ENCODE measurements at regions not wholly inside any gene's neighbourhood (a gene's known extent, or its start where the extent isn't known, plus 50 kb on each side); places are given as distances from the start of the nearest gene placed in this dataset.
"Not testable (repeated sequence)": the region's sequence is repeated elsewhere in the genome, so short reads cannot be mapped to it uniquely, and the experiment has no call there.

GRCh38 chr12:66813137-66813892, 134.4 kb upstream of the GRIP1 start:
- H3K27ac ChIP-seq: no peak overlapping the region
- ATAC-seq (no peak), DNase-seq (no peak)
- H3K4me3 ChIP-seq: no peak overlapping the region
- no peaks in the 10 kb centered on the region for H3K27me3 ChIP-seq (ENCODE audit: low read depth)
- no peaks in the 10 kb centered on the region for H3K9me3 ChIP-seq
- no peaks in the 10 kb centered on the region for H3K4me1 ChIP-seq
- intact Hi-C loops (cut with DNase I): no loop called here
- TF ChIP-seq CTCF (IDR thresholded peaks at IDR 0.05): no peak
- H3K36me3 ChIP-seq: no peaks in the 10 kb centered on the region

- no peaks in the 10 kb centered on the region for H3K4me1 ChIP-seq
- no peak for TF ChIP-seq CTCF (IDR thresholded peaks at IDR 0.05)
- no peak overlapping the region for H3K27ac ChIP-seq
- intact Hi-C loops (cut with DNase I): no loop called here
- H3K4me3 ChIP-seq: no peak overlapping the region
- no peak for ATAC-seq
- no peaks in the 10 kb centered on the region for H3K27me3 ChIP-seq (ENCODE audit: low read depth)
- H3K9me3 ChIP-seq: no peaks in the 10 kb centered on the region
- H3K36me3 ChIP-seq: no peaks in the 10 kb centered on the region
- DNase-seq: no peak
These were observed 140.7 kb upstream of the GRIP1 start for GRCh38 chr12:66819587-66819986.

- ATAC-seq (no peak), DNase-seq (no peak)
- intact Hi-C loops (cut with DNase I): no loop called here
These were observed 144.1 kb upstream of the GRIP1 start for GRCh38 chr12:66822961-66823360.

GRCh38 chr12:66823857-66824570, 145.1 kb upstream of the GRIP1 start:
- Histone ChIP-seq H3K4me3 (no peak overlapping the region), H3K36me3 (no peaks in the 10 kb centered on the region), H3K27ac (no peak overlapping the region), H3K9me3 (no peaks in the 10 kb centered on the region), H3K4me1 (no peaks in the 10 kb centered on the region), H3K27me3 (ENCODE audit: low read depth) (no peaks in the 10 kb centered on the region)
- intact Hi-C loops (cut with DNase I): no loop called here
- TF ChIP-seq CTCF (IDR thresholded peaks at IDR 0.05): no peak
- ATAC-seq (no peak), DNase-seq (no peak)

More at GRCh38 chr12:66822961-66823360, 144.1 kb upstream of the GRIP1 start:
- no peak overlapping the region for H3K27ac ChIP-seq
- no peak overlapping the region for H3K4me3 ChIP-seq
- H3K4me1 ChIP-seq: no peaks in the 10 kb centered on the region
- TF ChIP-seq CTCF (IDR thresholded peaks at IDR 0.05): no peak
- H3K9me3 ChIP-seq: no peaks in the 10 kb centered on the region
- no peaks in the 10 kb centered on the region for H3K36me3 ChIP-seq
- H3K27me3 ChIP-seq (ENCODE audit: low read depth): no peaks in the 10 kb centered on the region

GRCh38 chr12:66825921-66826320, 147.0 kb upstream of the GRIP1 start:
- H3K27me3 ChIP-seq (ENCODE audit: low read depth); ATAC-seq; H3K36me3 ChIP-seq; H3K4me3 ChIP-seq; H3K9me3 ChIP-seq; H3K4me1 ChIP-seq; H3K27ac ChIP-seq; DNase-seq; intact Hi-C loops (cut with DNase I): not testable (repeated sequence)
